ENCODE measurements at regions not wholly inside any gene's neighbourhood (a gene's known extent, or its start where the extent isn't known, plus 50 kb on each side); places are given as distances from the start of the nearest gene placed in this dataset.

GRCh38 chr12:72098622-72099021 lies 160.0 kb downstream of the TPH2 start:
- TF ChIP-seq EZH2phosphoT487 (IDR thresholded peaks at IDR 0.05; ENCODE audit: insufficient read depth, low read depth) (no peak), EZH2 (IDR thresholded peaks at IDR 0.05; ENCODE audit: insufficient read depth, poor library complexity, severe bottlenecking) (no peak)

Data from GM23248 (cell line).